IMR-90 (cell line): ENCODE measurements at regions not wholly inside any gene's neighbourhood (a gene's known extent, or its start where the extent isn't known, plus 50 kb on each side); places are given as distances from the start of the nearest gene placed in this dataset.

Experiments used
- ATAC-seq: fragments of 200-7000 bp; cut with Tn5 transposase; 2 replicates; pipeline ENCODE4 v1.9.1; 2020; ENCODE audit warnings: low read depth, mild to moderate bottlenecking, moderate library complexity
- BruUV-seq: library from RNA; stranded (reverse); fragments of 400-500 nt; replicated peaks from 2 replicates; lab custom pipeline; 2021; lab: Mats Ljungman, UMichigan
- CTCF ChIA-PET: fragments of 300-600 bp; formaldehyde crosslinking; extraction: SDS; loops from one replicate; lab custom pipeline; 2021; ENCODE audit warnings: antibody characterized with exemption; lab: Yijun Ruan, JAX
- POLR2A ChIA-PET: fragments of 300-600 bp; sonication (Branson Sonifier 250); formaldehyde crosslinking; loops from one replicate; lab custom pipeline; 2022; ENCODE audit warnings: antibody characterized with exemption; ENCODE audit not compliant: unreplicated experiment; lab: Charles Lee
- DNase-seq: peaks from one replicate; pipeline ENCODE4 v3.0.0; 2013
- H2AFZ ChIP-seq: replicated peaks from 2 replicates; pipeline ENCODE3; 2013; ENCODE audit warnings: low read length, mild to moderate bottlenecking; ENCODE audit not compliant: poor library complexity
- H2AK5ac ChIP-seq: 2 replicates; pipeline ENCODE4 v1.6.1; 2013; ENCODE audit warnings: low read depth, low read length, inconsistent platforms
- H2AK9ac ChIP-seq: replicated peaks from 2 replicates; pipeline ENCODE3; 2013; ENCODE audit warnings: mild to moderate bottlenecking, low read depth, low read length, moderate library complexity; ENCODE audit not compliant: poor library complexity
- H2BK120ac ChIP-seq: 2 replicates; pipeline ENCODE4 v1.6.1; 2013; ENCODE audit warnings: low read depth, low read length, inconsistent platforms
- H2BK15ac ChIP-seq: 3 replicates; pipeline ENCODE4 v1.6.1; 2013; ENCODE audit warnings: low read depth, low read length, inconsistent platforms
- H2BK20ac ChIP-seq: 2 replicates; pipeline ENCODE4 v1.6.1; 2013; ENCODE audit warnings: low read depth, mild to moderate bottlenecking, inconsistent platforms, low read length, moderate library complexity
- H2BK5ac ChIP-seq: 2 replicates; pipeline ENCODE4 v1.6.1; 2013; ENCODE audit warnings: mild to moderate bottlenecking, low read depth, low read length, inconsistent platforms; ENCODE audit not compliant: poor library complexity, severe bottlenecking
- H3K14ac ChIP-seq: replicated peaks from 2 replicates; pipeline ENCODE4 v1.6.1; 2013; ENCODE audit warnings: low read depth, low read length, inconsistent platforms
- H3K18ac ChIP-seq: 2 replicates; pipeline ENCODE4 v1.6.1; 2013; ENCODE audit warnings: low read depth, low read length, control low read depth
- H3K23ac ChIP-seq: 2 replicates; pipeline ENCODE4 v1.6.1; 2013; ENCODE audit warnings: low read depth, low read length, inconsistent platforms
- H3K27ac ChIP-seq: 2 replicates; pipeline ENCODE4 v1.5.1; 2013; ENCODE audit warnings: mild to moderate bottlenecking, control low read depth, low read length; ENCODE audit not compliant: insufficient read depth
- H3K27me3 ChIP-seq: 2 replicates; pipeline ENCODE4 v1.6.1; 2013; ENCODE audit warnings: low read length; ENCODE audit not compliant: control insufficient read depth, insufficient read depth
- H3K36me3 ChIP-seq: 2 replicates; pipeline ENCODE4 v1.6.1; 2013; ENCODE audit warnings: low read length, mixed read lengths; ENCODE audit not compliant: control insufficient read depth, insufficient read depth
- H3K4ac ChIP-seq: 2 replicates; pipeline ENCODE4 v1.6.1; 2013; ENCODE audit warnings: low read depth, low read length, inconsistent platforms
- H3K4me1 ChIP-seq: 2 replicates; pipeline ENCODE4 v1.6.1; 2013; ENCODE audit warnings: low read length, mixed read lengths; ENCODE audit not compliant: control insufficient read depth, insufficient read depth
- H3K4me2 ChIP-seq: 2 replicates; pipeline ENCODE4 v1.6.1; 2013; ENCODE audit warnings: low read depth, mild to moderate bottlenecking, control low read depth, low read length, moderate library complexity
- H3K4me3 ChIP-seq: 2 replicates; pipeline ENCODE4 v1.5.1; 2013; ENCODE audit warnings: low read depth, mild to moderate bottlenecking, control low read depth, low read length, moderate library complexity; ENCODE audit not compliant: insufficient read depth
- H3K56ac ChIP-seq: 2 replicates; pipeline ENCODE4 v1.6.1; 2013; ENCODE audit warnings: low read length, inconsistent platforms; ENCODE audit not compliant: insufficient read depth; ENCODE audit errors: extremely low read depth
- H3K79me1 ChIP-seq, 2 experiments: 2 replicates each; pipeline ENCODE4 v1.6.1; 2013; ENCODE audit warnings: low read length in 2 of 2, inconsistent platforms in 1 of 2, low read depth in 1 of 2
- H3K9ac ChIP-seq: 2 replicates; pipeline ENCODE4 v1.6.1; 2013; ENCODE audit warnings: low read depth, low read length, control low read depth
- H3K9me1 ChIP-seq: 2 replicates; pipeline ENCODE4 v1.6.1; 2013; ENCODE audit warnings: low read length, inconsistent platforms; ENCODE audit not compliant: insufficient read depth
- H3K9me3 ChIP-seq: 2 replicates; pipeline ENCODE4 v1.6.1; 2013; ENCODE audit warnings: low read length; ENCODE audit not compliant: control insufficient read depth, insufficient read depth
- H4K20me1 ChIP-seq: 2 replicates; pipeline ENCODE4 v1.6.1; 2013; ENCODE audit warnings: low read length, inconsistent platforms; ENCODE audit not compliant: insufficient read depth
- H4K5ac ChIP-seq: 2 replicates; pipeline ENCODE4 v1.6.1; 2013; ENCODE audit warnings: mild to moderate bottlenecking, low read depth, low read length, control low read depth
- H4K8ac ChIP-seq, 2 experiments: 2 replicates each; pipeline ENCODE4 v1.6.1; 2013; ENCODE audit warnings: low read depth in 2 of 2, low read length in 2 of 2, control low read depth in 1 of 2, inconsistent platforms in 1 of 2
- H4K91ac ChIP-seq: 2 replicates; pipeline ENCODE4 v1.6.1; 2013; ENCODE audit warnings: low read depth, low read length, inconsistent platforms; ENCODE audit not compliant: insufficient read depth
- BHLHE40 ChIP-seq: fragments of 150-350 bp; IDR thresholded peaks from 2 replicates; pipeline ENCODE4 v1.6.1; 2016; ENCODE audit warnings: mild to moderate bottlenecking, low read depth, low read length
- CEBPB ChIP-seq: IDR thresholded peaks from 2 replicates; pipeline ENCODE4 v1.6.1; 2012; ENCODE audit warnings: low read depth, low read length, improper control_type of control experiment
- CHD1 ChIP-seq: IDR thresholded peaks from 2 replicates; pipeline ENCODE4 v1.6.1; 2012; ENCODE audit warnings: low read depth, low read length, improper control_type of control experiment
- ELK1 ChIP-seq: fragments of 150-350 bp; IDR thresholded peaks from 2 replicates; pipeline ENCODE4 v1.6.1; 2016; ENCODE audit warnings: low read depth, mild to moderate bottlenecking, low read length, moderate library complexity, borderline replicate concordance
- FOS ChIP-seq: fragments of 150-350 bp; IDR thresholded peaks from 2 replicates; pipeline ENCODE4 v1.6.1; 2016; ENCODE audit warnings: low read depth, low read length
- MAFK ChIP-seq: IDR thresholded peaks from 2 replicates; pipeline ENCODE4 v1.6.1; 2012; ENCODE audit warnings: low read depth, low read length, improper control_type of control experiment
- MAZ ChIP-seq: IDR thresholded peaks from 2 replicates; pipeline ENCODE4 v1.6.1; 2012; ENCODE audit warnings: low read depth, mild to moderate bottlenecking, low read length, improper control_type of control experiment, moderate library complexity, borderline replicate concordance
- MXI1 ChIP-seq: IDR thresholded peaks from 2 replicates; pipeline ENCODE4 v1.6.1; 2012; ENCODE audit warnings: low read depth, mild to moderate bottlenecking, low read length, moderate library complexity, borderline replicate concordance
- NFE2L2 ChIP-seq: fragments of 150-350 bp; IDR thresholded peaks from 2 replicates; pipeline ENCODE4 v1.6.1; 2016; ENCODE audit warnings: low read depth, mild to moderate bottlenecking, low read length
- POLR2A ChIP-seq: IDR thresholded peaks from 2 replicates; pipeline ENCODE4 v1.6.1; 2012; ENCODE audit warnings: mild to moderate bottlenecking, low read depth, low read length
- RAD21 ChIP-seq: IDR thresholded peaks from 2 replicates; pipeline ENCODE4 v1.6.1; 2012; ENCODE audit warnings: low read length, improper control_type of control experiment
- RCOR1 ChIP-seq: IDR thresholded peaks from 2 replicates; pipeline ENCODE4 v1.6.1; 2012; ENCODE audit warnings: mild to moderate bottlenecking, low read length, improper control_type of control experiment; ENCODE audit not compliant: insufficient replicate concordance
- RFX5 ChIP-seq: IDR thresholded peaks from 2 replicates; pipeline ENCODE4 v1.8.0; 2012; ENCODE audit warnings: low read depth, mild to moderate bottlenecking, low read length, moderate library complexity
- SMC3 ChIP-seq: fragments of 150-350 bp; IDR thresholded peaks from 2 replicates; pipeline ENCODE4 v1.6.1; 2016; ENCODE audit warnings: low read depth, mild to moderate bottlenecking, antibody characterized with exemption, low read length, moderate library complexity
- WGBS, 2 experiments: methylation state at CpG; one replicate each; pipeline versions ENCODE4 v1.1.5 to v1.1.7; 2013; ENCODE audit warnings: missing lambda C conversion rate in 2 of 2; ENCODE audit not compliant: insufficient read length in 1 of 2; ENCODE audit errors: extremely low coverage in 2 of 2; 5-methylcytosine and 5-hydroxymethylcytosine counted together
- dilution Hi-C: fragments of 300-500 bp; cut with HindIII; formaldehyde crosslinking; loops from one replicate; pipeline ENCODE4 v1.14.3; 2018; ENCODE audit warnings: low sequenced_read_pairs; ENCODE audit not compliant: unreplicated experiment
- in situ Hi-C: fragments of 300-500 bp; cut with MboI; formaldehyde crosslinking; loops from 3 replicates; pipeline ENCODE4 v1.14.3; 2019; ENCODE audit warnings: low sequenced_read_pairs, inconsistent platforms, mixed read lengths
- intact Hi-C: fragments of 100-400 bp; cut with micrococcal nuclease; formaldehyde crosslinking; loops from 2 replicates; pipeline ENCODE4 v1.10.0; 2022
- TF ChIP-seq, protein P1 (sequence below): conservative IDR thresholded peaks from 2 replicates; pipeline ENCODE4 v1.5.1; 2012; ENCODE audit warnings: mild to moderate bottlenecking, low read depth, low read length, improper control_type of control experiment
- TF ChIP-seq, protein P2 (sequence below): fragments of 150-350 bp; IDR thresholded peaks from 2 replicates; pipeline ENCODE4 v1.6.1; 2017; ENCODE audit warnings: mild to moderate bottlenecking, antibody characterized with exemption, low read length, low read depth

- no peaks in the 10 kb centered on the region for H3K36me3 ChIP-seq
- H4K91ac ChIP-seq = no peak overlapping the region
- no peak overlapping the region for H3K27ac ChIP-seq
- intact Hi-C loops (no loop called here), in situ Hi-C loops (no loop called here), dilution Hi-C loops (no loop called here)
- no peak overlapping the region for H3K56ac ChIP-seq
- peaks cover 7% of the 10 kb centered on the region for H3K27me3 ChIP-seq
- H2AFZ ChIP-seq = no peak overlapping the region
- ATAC-seq (no peak), DNase-seq (no peak)
- H2BK5ac ChIP-seq = no peak overlapping the region
- no peak overlapping the region for H3K4me2 ChIP-seq
- TF ChIP-seq CHD1 = no peak
- TF ChIP-seq RFX5 = no peak
- TF ChIP-seq, protein P1, sequence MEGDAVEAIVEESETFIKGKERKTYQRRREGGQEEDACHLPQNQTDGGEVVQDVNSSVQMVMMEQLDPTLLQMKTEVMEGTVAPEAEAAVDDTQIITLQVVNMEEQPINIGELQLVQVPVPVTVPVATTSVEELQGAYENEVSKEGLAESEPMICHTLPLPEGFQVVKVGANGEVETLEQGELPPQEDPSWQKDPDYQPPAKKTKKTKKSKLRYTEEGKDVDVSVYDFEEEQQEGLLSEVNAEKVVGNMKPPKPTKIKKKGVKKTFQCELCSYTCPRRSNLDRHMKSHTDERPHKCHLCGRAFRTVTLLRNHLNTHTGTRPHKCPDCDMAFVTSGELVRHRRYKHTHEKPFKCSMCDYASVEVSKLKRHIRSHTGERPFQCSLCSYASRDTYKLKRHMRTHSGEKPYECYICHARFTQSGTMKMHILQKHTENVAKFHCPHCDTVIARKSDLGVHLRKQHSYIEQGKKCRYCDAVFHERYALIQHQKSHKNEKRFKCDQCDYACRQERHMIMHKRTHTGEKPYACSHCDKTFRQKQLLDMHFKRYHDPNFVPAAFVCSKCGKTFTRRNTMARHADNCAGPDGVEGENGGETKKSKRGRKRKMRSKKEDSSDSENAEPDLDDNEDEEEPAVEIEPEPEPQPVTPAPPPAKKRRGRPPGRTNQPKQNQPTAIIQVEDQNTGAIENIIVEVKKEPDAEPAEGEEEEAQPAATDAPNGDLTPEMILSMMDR = no peak
- no peak for TF ChIP-seq RCOR1
- no peak for TF ChIP-seq FOS
- TF ChIP-seq MAFK = no peak
- TF ChIP-seq RAD21 = no peak
- no peak for TF ChIP-seq BHLHE40
- no peak for TF ChIP-seq SMC3
- TF ChIP-seq ELK1 = no peak
- TF ChIP-seq MAZ = no peak
- TF ChIP-seq NFE2L2 = no peak
- no peak for TF ChIP-seq MXI1
- TF ChIP-seq CEBPB = no peak
- TF ChIP-seq, protein P2, sequence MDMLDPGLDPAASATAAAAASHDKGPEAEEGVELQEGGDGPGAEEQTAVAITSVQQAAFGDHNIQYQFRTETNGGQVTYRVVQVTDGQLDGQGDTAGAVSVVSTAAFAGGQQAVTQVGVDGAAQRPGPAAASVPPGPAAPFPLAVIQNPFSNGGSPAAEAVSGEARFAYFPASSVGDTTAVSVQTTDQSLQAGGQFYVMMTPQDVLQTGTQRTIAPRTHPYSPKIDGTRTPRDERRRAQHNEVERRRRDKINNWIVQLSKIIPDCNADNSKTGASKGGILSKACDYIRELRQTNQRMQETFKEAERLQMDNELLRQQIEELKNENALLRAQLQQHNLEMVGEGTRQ = no peak
- no peak for TF ChIP-seq POLR2A
- no peak overlapping the region for H2BK120ac ChIP-seq
- ChIA-PET POLR2A (no interaction called here), CTCF (no interaction called here)
- H3K9ac ChIP-seq = no peak overlapping the region
- no peak overlapping the region for H2AK9ac ChIP-seq
- no peak overlapping the region for H3K18ac ChIP-seq
- H3K4me1 ChIP-seq = no peaks in the 10 kb centered on the region; the same call in 1 of the 2 replicates
- no peak overlapping the region for H2BK20ac ChIP-seq
- H3K14ac ChIP-seq = no peak overlapping the region
- no peak overlapping the region for H4K5ac ChIP-seq
- no peaks in the 10 kb centered on the region for H3K9me3 ChIP-seq
- H3K4ac ChIP-seq = no peak overlapping the region
- no TSS peak for BruUV-seq
- H3K79me1 ChIP-seq = no peaks in the 10 kb centered on the region
- H2AK5ac ChIP-seq = no peak overlapping the region
- no CpG with 5 or more reads among the region's 3 CpGs for WGBS, 2 experiments
- H3K23ac ChIP-seq = no peak overlapping the region
- H4K20me1 ChIP-seq = no peaks in the 10 kb centered on the region
- H4K8ac ChIP-seq = no peak overlapping the region
- no peaks in the 10 kb centered on the region for H3K9me1 ChIP-seq
- H2BK15ac ChIP-seq = no peak overlapping the region
- H3K4me3 ChIP-seq = no peak overlapping the region
These were observed 185.1 kb downstream of the NRP2 start for GRCh38 chr2:205867371-205867770.
